Keratinocyte (primary cell): ENCODE measurements at regions not wholly inside any gene's neighbourhood (a gene's known extent, or its start where the extent isn't known, plus 50 kb on each side); places are given as distances from the start of the nearest gene placed in this dataset.
A peak's percentile ranks its signal among the peaks of the same experiment; 100 is the strongest.

Experiments
- DNase-seq: peaks from one replicate; pipeline ENCODE4 v3.0.0-alpha.2; 2011; ENCODE audit warnings: low read depth, missing footprints, low spot score
- FAIRE-seq: peaks from 2 replicates; lab custom pipeline; 2011; peaks lifted over from hg19 to GRCh38; lab: Jason Lieb, UNC
- H2AFZ ChIP-seq: 2 replicates; pipeline ENCODE4 v1.6.0; 2012; ENCODE audit warnings: low read length, control low read depth, inconsistent platforms; ENCODE audit not compliant: control insufficient read depth
- H3K27ac ChIP-seq: 2 replicates; pipeline ENCODE4 v1.5.1; 2011; ENCODE audit warnings: low read length; ENCODE audit not compliant: control insufficient read depth, insufficient read depth
- H3K27me3 ChIP-seq: 3 replicates; pipeline ENCODE4 v1.6.0; 2011; ENCODE audit warnings: low read length; ENCODE audit not compliant: control insufficient read depth, insufficient read depth; ENCODE audit errors: extremely low read depth
- H3K36me3 ChIP-seq, 2 experiments: 2 replicates in 1 of 2; 3 replicates in 1 of 2; pipeline ENCODE4 v1.5.1; 2011; ENCODE audit warnings: low read length in 2 of 2, mild to moderate bottlenecking in 1 of 2; ENCODE audit not compliant: control insufficient read depth in 2 of 2, insufficient read depth in 2 of 2; ENCODE audit errors: extremely low read depth in 1 of 2
- H3K4me1 ChIP-seq: 3 replicates; pipeline ENCODE4 v1.5.1; 2011; ENCODE audit warnings: low read length; ENCODE audit not compliant: control insufficient read depth, insufficient read depth; ENCODE audit errors: extremely low read depth
- H3K4me2 ChIP-seq: 3 replicates; pipeline ENCODE4 v1.6.0; 2011; ENCODE audit warnings: low read depth, low read length; ENCODE audit not compliant: control insufficient read depth, insufficient read depth; ENCODE audit errors: extremely low read depth
- H3K4me3 ChIP-seq, 3 experiments: fragments of 200-600 bp in 1 of 3; sonication (generic) in 1 of 3; 2 replicates in 2 of 3; 3 replicates in 1 of 3; pipeline ENCODE4 v1.5.1; 2011 to 2016; ENCODE audit warnings: low read length in 3 of 3, mild to moderate bottlenecking in 3 of 3, control low read depth in 2 of 3, inconsistent platforms in 1 of 3, low read depth in 1 of 3, mixed read lengths in 1 of 3, mixed run types in 1 of 3, moderate library complexity in 1 of 3; ENCODE audit not compliant: control insufficient read depth in 2 of 3, insufficient read depth in 2 of 3; ENCODE audit errors: extremely low read depth in 1 of 3
- H3K79me2 ChIP-seq: 2 replicates; pipeline ENCODE4 v1.6.0; 2012; ENCODE audit warnings: low read length; ENCODE audit not compliant: control insufficient read depth, insufficient read depth
- H3K9ac ChIP-seq: 3 replicates; pipeline ENCODE4 v1.6.0; 2011; ENCODE audit warnings: low read length; ENCODE audit not compliant: control insufficient read depth, insufficient read depth; ENCODE audit errors: extremely low read depth
- H3K9me1 ChIP-seq: 3 replicates; pipeline ENCODE4 v1.6.0; 2011; ENCODE audit warnings: low read length; ENCODE audit not compliant: control insufficient read depth, insufficient read depth; ENCODE audit errors: extremely low read depth
- H3K9me3 ChIP-seq: 2 replicates; pipeline ENCODE4 v1.5.1; 2012; ENCODE audit warnings: low read depth, low read length; ENCODE audit not compliant: control insufficient read depth
- H4K20me1 ChIP-seq: 3 replicates; pipeline ENCODE4 v1.6.0; 2011; ENCODE audit warnings: low read length; ENCODE audit not compliant: control insufficient read depth, insufficient read depth; ENCODE audit errors: extremely low read depth
- EZH2 ChIP-seq: IDR thresholded peaks from one replicate; pipeline ENCODE4 v1.6.1; 2012; ENCODE audit warnings: inconsistent platforms, mild to moderate bottlenecking, low read length, moderate library complexity
- dilution Hi-C: fragments of 300-500 bp; cut with MboI; formaldehyde crosslinking; loops from one replicate; pipeline ENCODE4 v1.7.0; 2020; ENCODE audit warnings: low sequenced_read_pairs; ENCODE audit not compliant: extremely low pct_ligation_motif_present
- TF ChIP-seq, protein P1 (sequence below), 3 experiments: IDR thresholded peaks in 1 of 3; conservative IDR thresholded peaks in 1 of 3; optimal IDR thresholded peaks in 1 of 3; 2 replicates in 2 of 3; 3 replicates in 1 of 3; pipeline versions ENCODE3 to v1.5.1; 2011; ENCODE audit warnings: low read length in 3 of 3, mild to moderate bottlenecking in 3 of 3, moderate library complexity in 2 of 3, control low read depth in 1 of 3, inconsistent platforms in 1 of 3; ENCODE audit not compliant: insufficient read depth in 2 of 3; ENCODE audit errors: extremely low read depth in 1 of 3

DNA sequence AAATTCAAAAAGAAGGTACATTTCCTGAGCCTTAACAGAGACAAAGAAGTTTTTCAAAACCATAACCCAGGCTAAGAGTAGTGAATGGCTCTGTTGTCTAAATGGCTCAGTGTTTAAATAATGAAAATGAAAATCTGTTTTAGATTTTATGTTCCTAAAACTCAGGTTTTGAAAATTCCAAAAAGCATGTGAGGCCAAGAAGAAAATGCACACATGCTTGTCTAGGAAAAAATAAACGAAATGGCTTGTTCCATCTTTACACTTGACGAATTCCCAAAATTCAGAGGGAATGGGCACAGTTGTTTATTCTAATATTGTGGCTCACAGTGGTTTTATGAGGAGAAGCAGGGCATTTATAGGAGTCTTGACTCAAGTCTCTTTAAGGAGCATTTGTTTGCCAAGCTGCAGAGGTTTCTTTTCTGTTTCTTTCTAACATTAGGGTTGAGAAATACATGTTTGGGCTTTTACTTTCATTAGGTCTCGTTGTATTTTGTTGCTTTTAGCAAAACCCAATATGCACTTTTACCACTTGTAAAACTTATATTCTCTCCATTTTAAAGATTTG, 527.6 kb upstream of the ANKRD30A start:
- Histone ChIP-seq H2AFZ (no peak overlapping the region), H3K4me2 (no peak overlapping the region), H3K4me3 (no peak overlapping the region), H3K9ac (no peak overlapping the region), H3K4me1 (no peaks in the 10 kb centered on the region), H3K9me3 (no peaks in the 10 kb centered on the region), H3K27ac (no peak overlapping the region), H3K79me2 (no peaks in the 10 kb centered on the region), H3K27me3 (no peaks in the 10 kb centered on the region), H4K20me1 (no peaks in the 10 kb centered on the region), H3K36me3 (no peaks in the 10 kb centered on the region), H3K9me1 (no peaks in the 10 kb centered on the region)
- dilution Hi-C loops = no loop called here
- DNase-seq = no peak
- FAIRE-seq = no peak
- TF ChIP-seq, protein P1, sequence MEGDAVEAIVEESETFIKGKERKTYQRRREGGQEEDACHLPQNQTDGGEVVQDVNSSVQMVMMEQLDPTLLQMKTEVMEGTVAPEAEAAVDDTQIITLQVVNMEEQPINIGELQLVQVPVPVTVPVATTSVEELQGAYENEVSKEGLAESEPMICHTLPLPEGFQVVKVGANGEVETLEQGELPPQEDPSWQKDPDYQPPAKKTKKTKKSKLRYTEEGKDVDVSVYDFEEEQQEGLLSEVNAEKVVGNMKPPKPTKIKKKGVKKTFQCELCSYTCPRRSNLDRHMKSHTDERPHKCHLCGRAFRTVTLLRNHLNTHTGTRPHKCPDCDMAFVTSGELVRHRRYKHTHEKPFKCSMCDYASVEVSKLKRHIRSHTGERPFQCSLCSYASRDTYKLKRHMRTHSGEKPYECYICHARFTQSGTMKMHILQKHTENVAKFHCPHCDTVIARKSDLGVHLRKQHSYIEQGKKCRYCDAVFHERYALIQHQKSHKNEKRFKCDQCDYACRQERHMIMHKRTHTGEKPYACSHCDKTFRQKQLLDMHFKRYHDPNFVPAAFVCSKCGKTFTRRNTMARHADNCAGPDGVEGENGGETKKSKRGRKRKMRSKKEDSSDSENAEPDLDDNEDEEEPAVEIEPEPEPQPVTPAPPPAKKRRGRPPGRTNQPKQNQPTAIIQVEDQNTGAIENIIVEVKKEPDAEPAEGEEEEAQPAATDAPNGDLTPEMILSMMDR (optimal IDR thresholded peaks at IDR 0.05 in 1 of 3, IDR thresholded peaks at IDR 0.05 in 1 of 3, conservative IDR thresholded peaks at IDR 0.05 in 1 of 3; ENCODE audit: extremely low read depth in 1 of 3, insufficient read depth in 2 of 3, low read length in 3 of 3) = no peak
- no peak for TF ChIP-seq EZH2

DNA sequence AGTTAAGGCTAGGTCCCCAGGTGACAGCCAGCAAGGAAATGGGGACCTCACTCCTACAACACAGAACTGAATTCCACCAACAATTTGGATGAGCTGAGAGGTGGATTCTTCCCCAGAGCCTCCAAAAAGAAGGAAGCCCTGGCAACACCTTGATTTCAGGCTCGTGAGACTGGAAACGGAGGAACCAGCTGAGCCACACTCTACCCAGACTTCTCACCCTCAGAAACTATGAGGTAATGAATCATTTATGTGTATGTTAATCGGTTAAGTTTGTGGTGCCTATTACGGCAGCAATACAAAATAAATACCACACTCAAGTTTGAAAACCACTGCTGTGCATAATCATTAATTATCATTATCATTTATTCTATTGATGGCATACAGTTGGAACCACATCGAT, 532.4 kb upstream of the ANKRD30A start:
- Histone ChIP-seq H3K4me3 (no peak overlapping the region), H3K36me3 (no peaks in the 10 kb centered on the region), H3K9me3 (no peaks in the 10 kb centered on the region), H3K4me1 (no peaks in the 10 kb centered on the region), H3K9me1 (no peaks in the 10 kb centered on the region), H3K79me2 (no peaks in the 10 kb centered on the region), H3K9ac (no peak overlapping the region), H4K20me1 (no peaks in the 10 kb centered on the region), H2AFZ (peak overlapping the region; percentile 77), H3K27ac (no peak overlapping the region), H3K4me2 (no peak overlapping the region), H3K27me3 (no peaks in the 10 kb centered on the region)
- TF ChIP-seq, protein P1 (optimal IDR thresholded peaks at IDR 0.05 in 1 of 3, IDR thresholded peaks at IDR 0.05 in 1 of 3, conservative IDR thresholded peaks at IDR 0.05 in 1 of 3; ENCODE audit: extremely low read depth in 1 of 3, insufficient read depth in 2 of 3, low read length in 3 of 3) = no peak
- TF ChIP-seq EZH2 = no peak
- dilution Hi-C loops = no loop called here
- DNase-seq = no peak
- FAIRE-seq = peak; percentile 76
